Liver (tissue), 8 donors: ENCODE measurements at regions not wholly inside any gene's neighbourhood (a gene's known extent, or its start where the extent isn't known, plus 50 kb on each side); places are given as distances from the start of the nearest gene placed in this dataset.

Experiments used
- DNase-seq: peaks from one replicate; pipeline ENCODE4 v3.0.0-alpha.2; 2017; ENCODE audit warnings: low spot score
- H3K27ac ChIP-seq, 2 donors: one replicate each; pipeline ENCODE4 v1.7.0; 2013; ENCODE audit warnings: inconsistent platforms in 2 of 2, low read length in 2 of 2, control low read depth in 1 of 2, low read depth in 1 of 2, mild to moderate bottlenecking in 1 of 2
- H3K27me3 ChIP-seq, 4 donors: one replicate each; pipeline versions ENCODE4 v1.6.1 to v1.7.0; 2013; ENCODE audit warnings: low read length in 3 of 4, inconsistent platforms in 1 of 4, mild to moderate bottlenecking in 1 of 4, moderate library complexity in 1 of 4; ENCODE audit not compliant: control insufficient read depth in 4 of 4, insufficient read depth in 4 of 4
- H3K36me3 ChIP-seq, 4 donors: one replicate each; pipeline versions ENCODE4 v1.6.1 to v1.7.0; 2013; ENCODE audit warnings: low read length in 3 of 4, mild to moderate bottlenecking in 3 of 4, low read depth in 1 of 4, moderate library complexity in 1 of 4; ENCODE audit not compliant: control insufficient read depth in 4 of 4, insufficient read depth in 3 of 4
- H3K4me1 ChIP-seq, 4 donors: one replicate each; pipeline versions ENCODE4 v1.6.1 to v1.7.0; 2013; ENCODE audit warnings: low read length in 3 of 4, mild to moderate bottlenecking in 3 of 4, moderate library complexity in 1 of 4; ENCODE audit not compliant: control insufficient read depth in 4 of 4, insufficient read depth in 4 of 4
- H3K4me3 ChIP-seq, 3 donors: one replicate each; pipeline versions ENCODE4 v1.6.1 to v1.7.0; 2013; ENCODE audit warnings: low read length in 3 of 3, control low read depth in 1 of 3, low read depth in 1 of 3, mild to moderate bottlenecking in 1 of 3
- H3K9ac ChIP-seq, 2 donors: one replicate each; pipeline ENCODE4 v1.7.0; 2013; ENCODE audit warnings: low read length in 2 of 2, mild to moderate bottlenecking in 2 of 2, moderate library complexity in 2 of 2, control low read depth in 1 of 2, low read depth in 1 of 2
- H3K9me3 ChIP-seq, 4 donors: one replicate each; pipeline versions ENCODE4 v1.6.1 to v1.7.0; 2013; ENCODE audit warnings: low read length in 3 of 4; ENCODE audit not compliant: control insufficient read depth in 4 of 4
- EGR1 ChIP-seq, 2 donors: IDR thresholded peaks; 2 replicates each; pipeline ENCODE4 v1.6.1; 2016 to 2018; ENCODE audit warnings: antibody characterized with exemption in 2 of 2, low read depth in 2 of 2
- FOXA1 ChIP-seq: IDR thresholded peaks from 2 replicates; pipeline ENCODE4 v1.6.1; 2016; ENCODE audit warnings: antibody characterized with exemption
- FOXA2 ChIP-seq: IDR thresholded peaks from 2 replicates; pipeline ENCODE4 v1.6.1; 2016; ENCODE audit warnings: antibody characterized with exemption
- GABPA ChIP-seq, 2 donors: IDR thresholded peaks in 1 of 2; conservative IDR thresholded peaks in 1 of 2; 2 replicates each; pipeline ENCODE4 v1.6.1; 2016; ENCODE audit warnings: antibody characterized with exemption in 2 of 2, mild to moderate bottlenecking in 1 of 2, moderate library complexity in 1 of 2
- HNF4A ChIP-seq, 2 donors: conservative IDR thresholded peaks; 2 replicates each; pipeline ENCODE4 v1.6.1; 2016; ENCODE audit warnings: antibody characterized with exemption in 2 of 2, mild to moderate bottlenecking in 2 of 2
- HNF4G ChIP-seq: IDR thresholded peaks from 2 replicates; pipeline ENCODE4 v1.6.1; 2016; ENCODE audit warnings: antibody characterized with exemption
- JUND ChIP-seq, 2 donors: IDR thresholded peaks; 2 replicates each; pipeline ENCODE4 v1.6.1; 2016; ENCODE audit warnings: antibody characterized with exemption in 2 of 2
- NR2F2 ChIP-seq: IDR thresholded peaks from 2 replicates; pipeline ENCODE4 v1.6.1; 2016; ENCODE audit warnings: antibody characterized with exemption
- RAD21 ChIP-seq, 2 donors: IDR thresholded peaks; 2 replicates each; pipeline ENCODE4 v1.6.1; 2016; ENCODE audit warnings: antibody characterized with exemption in 2 of 2, mild to moderate bottlenecking in 2 of 2
- RXRA ChIP-seq, 2 donors: IDR thresholded peaks; 2 replicates each; pipeline ENCODE4 v1.6.1; 2017 to 2018; ENCODE audit warnings: antibody characterized with exemption in 2 of 2, mild to moderate bottlenecking in 1 of 2
- SP1 ChIP-seq: IDR thresholded peaks from 2 replicates; pipeline ENCODE4 v1.6.1; 2018; ENCODE audit warnings: antibody characterized with exemption, mild to moderate bottlenecking
- TAF1 ChIP-seq: conservative IDR thresholded peaks from 2 replicates; pipeline ENCODE4 v1.6.1; 2016; ENCODE audit warnings: antibody characterized with exemption, mild to moderate bottlenecking
- YY1 ChIP-seq: IDR thresholded peaks from 2 replicates; pipeline ENCODE4 v1.6.1; 2016; ENCODE audit warnings: antibody characterized with exemption, mild to moderate bottlenecking
- ZBTB33 ChIP-seq: IDR thresholded peaks from 2 replicates; pipeline ENCODE4 v1.6.1; 2016; ENCODE audit warnings: antibody characterized with exemption
- WGBS: extraction: QIAGEN DNeasy Blood & Tissue Kit; methylation state at CpG from one replicate; pipeline ENCODE4 v1.1.7; 2013; 5-methylcytosine and 5-hydroxymethylcytosine counted together
- TF ChIP-seq, protein P1 (sequence below): fragments of 150-350 bp; IDR thresholded peaks from 2 replicates; pipeline ENCODE4 v1.5.1; 2017; ENCODE audit warnings: improper control_type of control experiment, low read depth, low read length; ENCODE audit not compliant: missing input control
- TF ChIP-seq, protein P2 (sequence below): IDR thresholded peaks from 2 replicates; pipeline ENCODE4 v1.6.1; 2016; ENCODE audit warnings: antibody characterized with exemption
- TF ChIP-seq, protein P3 (sequence below): IDR thresholded peaks from 2 replicates; pipeline ENCODE4 v1.6.1; 2016; ENCODE audit warnings: antibody characterized with exemption, mild to moderate bottlenecking
- donor health status: healthy.
- donor health status: healthy.
- donor health status: healthy.
- donor health status: healthy.
- donor health status: healthy.

GRCh38 chr9:7481570-7481969 is 318.0 kb downstream of the DMAC1 start:
- Histone ChIP-seq H3K9ac (no peak overlapping the region), H3K4me1 (no peaks in the 10 kb centered on the region), H3K9me3 (no peaks in the 10 kb centered on the region), H3K27ac (no peak overlapping the region), H3K4me3 (no peak overlapping the region), H3K27me3 (no peaks in the 10 kb centered on the region), H3K36me3 (no peaks in the 10 kb centered on the region)
- no peak for DNase-seq
- TF ChIP-seq HNF4A (conservative IDR thresholded peaks at IDR 0.05) (no peak), HNF4G (no peak)

GRCh38 chr9:7479300-7479699 is 320.3 kb downstream of the DMAC1 start:
- Histone ChIP-seq H3K27me3 (no peaks in the 10 kb centered on the region), H3K9ac (no peak overlapping the region), H3K36me3 (no peaks in the 10 kb centered on the region), H3K9me3 (no peaks in the 10 kb centered on the region), H3K4me1 (no peaks in the 10 kb centered on the region), H3K27ac (no peak overlapping the region), H3K4me3 (no peak overlapping the region)
- DNase-seq: no peak
- WGBS: 61% methylated on average over 4 of the region's 4 CpGs
- TF ChIP-seq, protein P1, sequence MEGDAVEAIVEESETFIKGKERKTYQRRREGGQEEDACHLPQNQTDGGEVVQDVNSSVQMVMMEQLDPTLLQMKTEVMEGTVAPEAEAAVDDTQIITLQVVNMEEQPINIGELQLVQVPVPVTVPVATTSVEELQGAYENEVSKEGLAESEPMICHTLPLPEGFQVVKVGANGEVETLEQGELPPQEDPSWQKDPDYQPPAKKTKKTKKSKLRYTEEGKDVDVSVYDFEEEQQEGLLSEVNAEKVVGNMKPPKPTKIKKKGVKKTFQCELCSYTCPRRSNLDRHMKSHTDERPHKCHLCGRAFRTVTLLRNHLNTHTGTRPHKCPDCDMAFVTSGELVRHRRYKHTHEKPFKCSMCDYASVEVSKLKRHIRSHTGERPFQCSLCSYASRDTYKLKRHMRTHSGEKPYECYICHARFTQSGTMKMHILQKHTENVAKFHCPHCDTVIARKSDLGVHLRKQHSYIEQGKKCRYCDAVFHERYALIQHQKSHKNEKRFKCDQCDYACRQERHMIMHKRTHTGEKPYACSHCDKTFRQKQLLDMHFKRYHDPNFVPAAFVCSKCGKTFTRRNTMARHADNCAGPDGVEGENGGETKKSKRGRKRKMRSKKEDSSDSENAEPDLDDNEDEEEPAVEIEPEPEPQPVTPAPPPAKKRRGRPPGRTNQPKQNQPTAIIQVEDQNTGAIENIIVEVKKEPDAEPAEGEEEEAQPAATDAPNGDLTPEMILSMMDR: no peak
- TF ChIP-seq ZBTB33 (no peak), FOXA2 (no peak), RAD21 (IDR thresholded peaks at IDR 0.05) (no peak), TAF1 (no peak), NR2F2 (no peak)

DNA sequence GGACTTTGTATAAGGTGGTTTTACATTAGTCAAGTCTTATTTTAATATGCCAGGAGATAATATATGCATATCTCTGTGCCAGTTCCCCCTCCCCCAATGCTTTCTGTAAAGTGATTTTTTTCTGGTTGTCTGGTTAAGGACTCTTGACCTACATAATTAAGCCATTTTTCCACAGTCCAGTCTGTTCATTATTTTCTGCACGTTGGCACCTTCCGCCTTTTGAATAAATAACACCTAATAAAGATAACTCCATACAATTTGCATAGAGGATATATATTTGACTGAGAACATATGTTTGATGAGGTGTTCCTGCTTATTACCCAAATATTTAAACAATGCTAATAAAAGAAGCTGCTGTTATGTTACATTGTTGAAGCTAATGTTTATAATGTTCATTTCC is 320.9 kb downstream of the DMAC1 start:
- DNase-seq: no peak
- H3K9ac ChIP-seq: no peak overlapping the region
- H3K27ac ChIP-seq: no peak overlapping the region
- H3K9me3 ChIP-seq: no peaks in the 10 kb centered on the region
- no peak overlapping the region for H3K4me3 ChIP-seq
- no peaks in the 10 kb centered on the region for H3K4me1 ChIP-seq
- H3K36me3 ChIP-seq: no peaks in the 10 kb centered on the region
- no peaks in the 10 kb centered on the region for H3K27me3 ChIP-seq
- 82% methylated on average over 2 of the region's 2 CpGs for WGBS
- TF ChIP-seq RAD21 (IDR thresholded peaks at IDR 0.05) (no peak), NR2F2 (no peak), FOXA2 (no peak), EGR1 (IDR thresholded peaks at IDR 0.05; ENCODE audit: low read depth in 2 of 2) (no peak), HNF4A (conservative IDR thresholded peaks at IDR 0.05) (no peak), GABPA (IDR thresholded peaks at IDR 0.05 in 1 of 2, conservative IDR thresholded peaks at IDR 0.05 in 1 of 2) (no peak), RXRA (IDR thresholded peaks at IDR 0.05) (no peak), JUND (IDR thresholded peaks at IDR 0.05) (no peak), FOXA1 (no peak), HNF4G (no peak), YY1 (no peak), TAF1 (no peak), SP1 (no peak)
- TF ChIP-seq, protein P2, sequence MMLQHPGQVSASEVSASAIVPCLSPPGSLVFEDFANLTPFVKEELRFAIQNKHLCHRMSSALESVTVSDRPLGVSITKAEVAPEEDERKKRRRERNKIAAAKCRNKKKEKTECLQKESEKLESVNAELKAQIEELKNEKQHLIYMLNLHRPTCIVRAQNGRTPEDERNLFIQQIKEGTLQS: no peak
- TF ChIP-seq, protein P3, sequence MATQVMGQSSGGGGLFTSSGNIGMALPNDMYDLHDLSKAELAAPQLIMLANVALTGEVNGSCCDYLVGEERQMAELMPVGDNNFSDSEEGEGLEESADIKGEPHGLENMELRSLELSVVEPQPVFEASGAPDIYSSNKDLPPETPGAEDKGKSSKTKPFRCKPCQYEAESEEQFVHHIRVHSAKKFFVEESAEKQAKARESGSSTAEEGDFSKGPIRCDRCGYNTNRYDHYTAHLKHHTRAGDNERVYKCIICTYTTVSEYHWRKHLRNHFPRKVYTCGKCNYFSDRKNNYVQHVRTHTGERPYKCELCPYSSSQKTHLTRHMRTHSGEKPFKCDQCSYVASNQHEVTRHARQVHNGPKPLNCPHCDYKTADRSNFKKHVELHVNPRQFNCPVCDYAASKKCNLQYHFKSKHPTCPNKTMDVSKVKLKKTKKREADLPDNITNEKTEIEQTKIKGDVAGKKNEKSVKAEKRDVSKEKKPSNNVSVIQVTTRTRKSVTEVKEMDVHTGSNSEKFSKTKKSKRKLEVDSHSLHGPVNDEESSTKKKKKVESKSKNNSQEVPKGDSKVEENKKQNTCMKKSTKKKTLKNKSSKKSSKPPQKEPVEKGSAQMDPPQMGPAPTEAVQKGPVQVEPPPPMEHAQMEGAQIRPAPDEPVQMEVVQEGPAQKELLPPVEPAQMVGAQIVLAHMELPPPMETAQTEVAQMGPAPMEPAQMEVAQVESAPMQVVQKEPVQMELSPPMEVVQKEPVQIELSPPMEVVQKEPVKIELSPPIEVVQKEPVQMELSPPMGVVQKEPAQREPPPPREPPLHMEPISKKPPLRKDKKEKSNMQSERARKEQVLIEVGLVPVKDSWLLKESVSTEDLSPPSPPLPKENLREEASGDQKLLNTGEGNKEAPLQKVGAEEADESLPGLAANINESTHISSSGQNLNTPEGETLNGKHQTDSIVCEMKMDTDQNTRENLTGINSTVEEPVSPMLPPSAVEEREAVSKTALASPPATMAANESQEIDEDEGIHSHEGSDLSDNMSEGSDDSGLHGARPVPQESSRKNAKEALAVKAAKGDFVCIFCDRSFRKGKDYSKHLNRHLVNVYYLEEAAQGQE: no peak
- TF ChIP-seq, protein P1: no peak
